GM12891 (cell line): ENCODE measurements at regions not wholly inside any gene's neighbourhood (a gene's known extent, or its start where the extent isn't known, plus 50 kb on each side); places are given as distances from the start of the nearest gene placed in this dataset.

Experiments
- PAX5 ChIP-seq: IDR thresholded peaks from 2 replicates; pipeline ENCODE4 v1.6.1; 2011; ENCODE audit warnings: low read length, moderate library complexity, mild to moderate bottlenecking; ENCODE audit not compliant: insufficient read depth, severe bottlenecking
- POLR2A ChIP-seq: IDR thresholded peaks from 2 replicates; pipeline ENCODE4 v1.6.1; 2011; ENCODE audit warnings: low read depth, low read length, control low read depth
- POLR2AphosphoS5 ChIP-seq: IDR thresholded peaks from 2 replicates; pipeline ENCODE4 v1.6.1; 2011; ENCODE audit warnings: low read depth, low read length, control low read depth
- POU2F2 ChIP-seq: IDR thresholded peaks from 2 replicates; pipeline ENCODE4 v1.6.1; 2011; ENCODE audit warnings: low read depth, mild to moderate bottlenecking, control low read depth, low read length, moderate library complexity
- SPI1 ChIP-seq: IDR thresholded peaks from 2 replicates; pipeline ENCODE4 v1.6.1; 2011; ENCODE audit warnings: low read depth, low read length, control low read depth
- TAF1 ChIP-seq: IDR thresholded peaks from 2 replicates; pipeline ENCODE4 v1.6.1; 2011; ENCODE audit warnings: low read depth, low read length, control low read depth

DNA sequence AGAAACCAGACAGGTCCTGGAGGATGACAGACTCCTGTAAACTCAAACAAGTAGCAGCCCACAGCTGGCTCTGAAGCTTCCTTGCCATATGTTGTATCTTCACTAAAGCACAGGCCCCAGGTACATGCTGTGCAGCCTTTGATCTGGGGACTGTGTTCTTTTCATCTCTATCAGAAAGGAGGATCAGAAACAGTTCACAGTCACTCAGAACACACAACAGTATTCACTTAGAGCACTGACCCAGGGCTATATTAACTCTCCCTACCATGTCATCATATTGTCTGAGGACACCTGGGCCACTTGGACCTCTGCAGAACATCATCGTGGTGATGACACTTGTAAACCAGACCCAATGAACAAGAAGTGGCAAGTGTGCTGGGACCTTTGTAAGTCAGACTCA is 222.0 kb downstream of the SETD4 start:
- TF ChIP-seq POLR2A (no peak), POLR2AphosphoS5 (no peak), SPI1 (no peak), TAF1 (no peak), POU2F2 (no peak), PAX5 (no peak)
